RWPE2 (cell line): ENCODE measurements at regions not wholly inside any gene's neighbourhood (a gene's known extent, or its start where the extent isn't known, plus 50 kb on each side); places are given as distances from the start of the nearest gene placed in this dataset.

Experiments
- ATAC-seq: fragments of 200-7000 bp; cut with Tn5 transposase; 3 replicates; pipeline ENCODE4 v1.9.1; 2021; ENCODE audit warnings: low read depth
- DNase-seq: peaks from one replicate; pipeline ENCODE4 v3.0.0-alpha.2; 2020; ENCODE audit warnings: low spot score
- H3K27ac ChIP-seq: fragments of 450-650 bp; 2 replicates; pipeline ENCODE4 v1.5.1; 2017; ENCODE audit warnings: mild to moderate bottlenecking; ENCODE audit not compliant: poor library complexity, severe bottlenecking
- H3K27me3 ChIP-seq: fragments of 250-450 bp; sonication (Bioruptor Pico); 2 replicates; pipeline ENCODE4 v1.5.1; 2021; ENCODE audit warnings: mild to moderate bottlenecking, moderate library complexity; ENCODE audit not compliant: insufficient read depth, poor library complexity, severe bottlenecking
- H3K36me3 ChIP-seq: fragments of 250-450 bp; sonication (Bioruptor Pico); 2 replicates; pipeline ENCODE4 v1.5.1; 2020; ENCODE audit warnings: low read depth, mild to moderate bottlenecking, moderate library complexity
- H3K4me1 ChIP-seq: fragments of 250-450 bp; sonication (Bioruptor Pico); 2 replicates; pipeline ENCODE4 v1.5.1; 2021; ENCODE audit warnings: mild to moderate bottlenecking, moderate library complexity; ENCODE audit not compliant: insufficient read depth, poor library complexity, severe bottlenecking
- H3K4me3 ChIP-seq: fragments of 250-450 bp; sonication (Bioruptor Pico); 2 replicates; pipeline ENCODE4 v1.5.1; 2021; ENCODE audit warnings: mild to moderate bottlenecking, moderate library complexity; ENCODE audit not compliant: severe bottlenecking
- H3K9me3 ChIP-seq: fragments of 250-450 bp; sonication (Bioruptor Pico); 2 replicates; pipeline ENCODE4 v1.5.1; 2021; ENCODE audit warnings: mild to moderate bottlenecking, moderate library complexity; ENCODE audit not compliant: severe bottlenecking
- CTCF ChIP-seq: fragments of 450-650 bp; IDR thresholded peaks from one replicate; pipeline ENCODE4 v1.5.1; 2017; ENCODE audit warnings: mild to moderate bottlenecking, moderate library complexity; ENCODE audit not compliant: poor library complexity, severe bottlenecking

DNA sequence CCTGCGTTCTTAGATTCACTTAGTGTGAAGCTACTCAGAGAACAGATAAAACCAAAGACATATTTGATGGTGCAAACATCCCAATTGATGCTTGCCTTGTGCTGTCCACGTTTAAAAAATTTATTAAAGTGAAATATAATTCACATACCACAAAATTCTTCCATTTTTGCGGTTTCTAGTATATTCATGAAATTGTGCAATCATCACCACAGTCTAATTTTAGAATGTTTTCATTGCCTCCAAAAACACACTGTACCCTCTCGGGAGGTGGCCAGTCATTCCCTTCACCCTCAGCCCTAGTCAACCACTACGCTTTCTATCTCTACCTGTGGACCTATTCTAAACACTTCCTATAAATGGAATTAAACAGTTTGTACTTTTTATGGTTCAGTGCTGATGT, 1109.2 kb downstream of the FLRT2 start:
- ATAC-seq (no peak), DNase-seq (no peak)
- H3K4me1 ChIP-seq, result no peaks in the 10 kb centered on the region
- H3K36me3 ChIP-seq, result no peaks in the 10 kb centered on the region
- no peak for TF ChIP-seq CTCF
- H3K4me3 ChIP-seq, result no peak overlapping the region
- no peaks in the 10 kb centered on the region for H3K27me3 ChIP-seq
- no peaks in the 10 kb centered on the region for H3K9me3 ChIP-seq
- H3K27ac ChIP-seq, result no peak overlapping the region

GRCh38 chr14:86627080-86627479, 1097.1 kb downstream of the FLRT2 start:
- no peak for DNase-seq
- Histone ChIP-seq H3K27ac (no peak overlapping the region), H3K9me3 (no peaks in the 10 kb centered on the region), H3K4me3 (no peak overlapping the region), H3K27me3 (no peaks in the 10 kb centered on the region), H3K36me3 (no peaks in the 10 kb centered on the region), H3K4me1 (no peaks in the 10 kb centered on the region)
- no peak for TF ChIP-seq CTCF
- no peak for ATAC-seq

DNA sequence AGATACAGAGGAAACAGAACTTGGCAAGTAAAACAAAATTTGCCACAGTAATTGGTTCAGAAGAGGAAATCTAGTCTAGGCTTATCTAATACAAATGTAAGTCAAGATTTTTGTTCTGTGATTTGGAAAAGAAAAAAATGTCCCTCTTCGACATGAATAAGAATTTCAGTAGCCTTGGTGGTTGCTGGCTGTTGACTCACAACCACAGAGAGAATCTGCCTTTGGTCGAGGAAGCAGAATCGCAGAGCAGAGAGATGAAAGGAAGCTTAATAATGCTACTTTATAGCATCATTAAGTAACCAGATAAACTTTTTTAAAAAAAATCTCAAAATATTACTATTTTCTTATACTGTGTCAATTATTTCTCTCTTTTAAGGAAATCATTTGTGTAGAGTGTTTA, 1096.6 kb downstream of the FLRT2 start:
- Histone ChIP-seq H3K4me1 (no peaks in the 10 kb centered on the region), H3K27ac (no peak overlapping the region), H3K4me3 (no peak overlapping the region), H3K9me3 (no peaks in the 10 kb centered on the region), H3K27me3 (no peaks in the 10 kb centered on the region), H3K36me3 (no peaks in the 10 kb centered on the region)
- ATAC-seq (no peak), DNase-seq (no peak)
- TF ChIP-seq CTCF, result no peak

- DNase-seq (no peak), ATAC-seq (no peak)
- Histone ChIP-seq H3K27me3 (no peaks in the 10 kb centered on the region), H3K36me3 (no peaks in the 10 kb centered on the region), H3K4me3 (no peak overlapping the region), H3K4me1 (no peaks in the 10 kb centered on the region), H3K27ac (no peak overlapping the region), H3K9me3 (no peaks in the 10 kb centered on the region)
- no peak for TF ChIP-seq CTCF
These were observed 1095.7 kb downstream of the FLRT2 start for GRCh38 chr14:86625637-86626036.

DNA sequence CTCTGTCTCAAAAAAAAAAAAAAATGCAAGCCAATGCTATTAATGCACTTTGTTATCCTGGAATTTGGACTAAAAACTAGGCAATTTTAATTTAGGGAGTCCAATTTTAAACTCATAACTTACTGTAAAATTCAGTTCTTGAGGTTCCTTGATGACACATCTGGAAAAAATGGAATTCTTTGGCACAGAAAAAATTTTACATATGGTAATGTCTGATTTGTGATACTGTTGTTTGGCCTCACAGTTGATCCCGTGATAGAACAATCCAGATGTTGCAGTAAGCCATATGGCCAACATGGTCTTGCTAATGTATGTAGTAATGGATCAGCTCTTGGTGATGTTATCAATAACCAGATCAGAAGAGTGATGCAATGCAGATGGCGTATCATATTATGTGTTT, 1089.8 kb downstream of the FLRT2 start:
- H3K9me3 ChIP-seq, result no peaks in the 10 kb centered on the region
- ATAC-seq (no peak), DNase-seq (no peak)
- no peaks in the 10 kb centered on the region for H3K36me3 ChIP-seq
- TF ChIP-seq CTCF, result no peak
- no peak overlapping the region for H3K27ac ChIP-seq
- no peaks in the 10 kb centered on the region for H3K27me3 ChIP-seq
- H3K4me1 ChIP-seq, result peaks cover 10% of the 10 kb centered on the region
- no peak overlapping the region for H3K4me3 ChIP-seq
